GM19438 (cell line): ENCODE measurements at regions not wholly inside any gene's neighbourhood (a gene's known extent, or its start where the extent isn't known, plus 50 kb on each side); places are given as distances from the start of the nearest gene placed in this dataset.
"Not testable (repeated sequence)": the region's sequence is repeated elsewhere in the genome, so short reads cannot be mapped to it uniquely, and the experiment has no call there.

Source experiments
- ATAC-seq: cut with Tn5 transposase; IDR thresholded peaks from one replicate; pipeline ENCODE4 v1.9.1; 2021; ENCODE audit warnings: low read depth; ENCODE audit not compliant: unreplicated experiment

DNA sequence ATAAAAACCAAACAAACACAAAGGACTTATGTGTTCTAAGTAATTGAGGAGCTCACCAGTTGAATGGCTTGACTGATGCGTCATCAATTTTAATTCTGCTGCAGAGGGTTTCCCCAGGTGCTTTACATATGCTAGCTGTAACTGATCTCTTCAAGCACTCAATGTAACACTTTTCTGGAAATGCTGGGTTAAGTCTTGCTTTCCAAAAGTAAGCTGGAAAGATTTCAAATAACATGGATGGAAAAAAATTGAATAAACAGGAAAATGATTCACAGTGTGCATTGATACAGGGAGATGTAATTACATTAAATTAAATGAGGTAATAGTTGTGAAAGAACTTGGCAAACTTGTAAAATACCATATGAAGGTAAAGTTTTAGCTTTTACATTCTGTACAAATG is 186.7 kb upstream of the WDFY3 start:
- no peak for ATAC-seq

DNA sequence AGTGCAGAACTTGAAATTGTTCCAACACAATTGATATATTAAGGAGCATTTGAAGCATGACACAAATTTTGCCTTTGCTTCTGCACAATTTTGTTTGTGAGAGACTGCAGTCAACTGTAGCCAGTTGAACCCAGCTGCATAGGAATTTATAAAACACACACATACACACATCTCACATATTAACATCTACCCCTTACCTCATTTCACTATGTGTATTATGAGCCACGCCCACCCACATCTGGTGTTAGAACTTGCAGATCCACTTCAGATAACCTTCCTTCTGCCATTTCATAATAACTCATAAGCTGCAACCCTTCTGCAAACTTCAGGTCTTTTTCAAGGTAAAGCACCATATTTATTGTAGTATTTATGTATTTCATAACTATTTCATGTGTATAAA is 188.1 kb upstream of the WDFY3 start:
- ATAC-seq: no peak

DNA sequence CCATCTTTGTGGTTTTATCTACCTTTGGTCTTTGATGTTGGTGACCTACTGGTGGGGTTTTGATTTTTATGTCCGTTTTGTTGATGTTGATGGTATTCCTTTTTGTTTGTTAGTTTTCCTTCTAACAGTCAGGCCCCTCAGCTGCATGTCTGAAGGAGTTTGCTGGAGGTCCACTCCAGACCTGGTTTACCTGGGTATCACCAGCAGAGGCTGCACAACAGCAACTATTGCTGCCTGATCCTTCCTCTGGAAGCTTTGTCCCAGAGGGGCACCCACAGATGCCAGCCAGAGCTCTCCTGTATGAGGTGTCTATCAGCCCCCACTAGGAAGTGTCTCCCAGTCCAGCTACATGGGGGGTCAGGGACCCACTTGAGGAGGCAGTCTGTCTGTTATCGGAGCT is 199.3 kb upstream of the WDFY3 start:
- ATAC-seq: no peak

DNA sequence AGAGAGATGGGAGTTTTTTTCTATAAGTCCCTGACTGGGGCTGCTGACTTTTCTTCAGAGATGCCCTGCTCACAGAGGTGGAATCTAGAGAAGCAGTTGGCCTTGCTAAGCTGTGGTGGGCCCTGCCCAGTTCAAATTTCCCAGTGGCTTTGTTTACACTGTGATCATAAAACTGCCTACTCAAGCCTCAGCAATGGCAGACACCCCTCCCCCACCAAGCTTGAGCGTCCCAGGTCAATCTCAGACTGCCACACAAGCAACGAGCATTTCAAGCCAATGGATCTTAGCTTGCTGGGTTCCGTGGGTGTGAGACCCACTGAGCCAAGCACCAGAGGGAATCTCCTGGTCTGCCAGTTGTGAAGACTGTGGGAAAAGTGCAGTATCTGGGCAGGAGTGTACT is 199.8 kb upstream of the WDFY3 start:
- no peak for ATAC-seq

DNA sequence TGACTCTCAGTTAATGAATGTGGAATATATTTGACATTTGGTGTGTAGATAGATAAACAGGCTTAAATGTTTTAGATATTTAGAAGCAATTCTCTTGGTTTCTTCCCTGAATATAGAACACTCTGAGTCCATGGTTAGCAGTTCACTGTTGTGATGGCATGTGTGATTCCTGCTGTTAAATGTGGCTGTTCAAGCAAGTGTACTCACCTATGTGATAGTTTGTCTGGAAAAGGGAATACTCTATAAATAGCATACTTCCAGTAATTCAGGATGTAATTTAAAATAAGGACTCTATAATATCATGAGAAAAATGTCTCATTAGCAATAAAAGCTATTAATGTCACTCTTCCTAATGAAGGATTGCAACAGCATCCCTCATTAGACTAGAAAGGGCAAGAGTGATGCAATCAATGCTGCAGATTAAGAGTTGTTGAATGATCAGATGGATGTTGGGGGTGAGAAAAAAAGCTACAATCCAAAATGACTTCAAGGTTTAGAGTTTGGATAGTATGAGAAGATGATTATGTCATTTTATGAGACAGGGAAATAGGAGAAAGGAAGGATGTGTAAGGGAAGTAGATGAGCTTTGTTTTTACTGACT is 201.8 kb upstream of the WDFY3 start:
- no peak for ATAC-seq

DNA sequence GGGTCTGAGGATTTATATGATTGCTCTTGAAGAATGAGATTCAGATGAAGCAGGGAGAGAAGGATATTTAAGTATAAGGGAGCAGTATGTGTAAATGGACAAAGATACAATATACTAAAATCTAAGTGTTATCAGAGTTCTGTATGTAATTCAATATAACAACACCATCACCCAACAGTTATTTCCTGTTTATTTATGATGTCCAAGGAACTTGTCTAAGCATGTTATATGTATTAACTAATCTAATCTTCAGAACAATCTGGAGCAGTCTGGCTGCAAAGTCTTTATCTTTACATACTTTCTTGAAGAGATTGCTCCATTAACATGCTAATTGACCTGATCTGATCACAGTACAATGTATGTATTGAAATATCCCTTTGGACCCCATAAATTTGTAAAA is 203.8 kb upstream of the WDFY3 start:
- no peak for ATAC-seq

DNA sequence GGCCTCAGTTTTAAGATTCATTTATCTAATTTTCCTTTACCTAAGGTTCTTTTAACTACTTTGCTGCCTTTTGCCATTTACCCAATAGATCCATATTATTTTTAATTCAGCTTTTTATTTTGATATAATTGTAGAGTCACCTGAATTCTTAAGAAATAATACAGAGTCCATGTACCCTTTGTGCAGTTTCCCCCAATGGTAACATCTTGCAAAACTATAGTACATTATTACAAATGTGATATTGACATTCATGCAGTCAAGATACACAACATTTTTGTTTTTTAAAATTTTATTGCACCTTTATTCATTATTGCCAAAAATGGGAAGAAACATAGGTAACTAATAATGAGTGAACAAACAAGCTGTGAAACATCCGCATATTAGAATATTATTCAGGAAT is 208.7 kb upstream of the WDFY3 start:
- no peak for ATAC-seq

DNA sequence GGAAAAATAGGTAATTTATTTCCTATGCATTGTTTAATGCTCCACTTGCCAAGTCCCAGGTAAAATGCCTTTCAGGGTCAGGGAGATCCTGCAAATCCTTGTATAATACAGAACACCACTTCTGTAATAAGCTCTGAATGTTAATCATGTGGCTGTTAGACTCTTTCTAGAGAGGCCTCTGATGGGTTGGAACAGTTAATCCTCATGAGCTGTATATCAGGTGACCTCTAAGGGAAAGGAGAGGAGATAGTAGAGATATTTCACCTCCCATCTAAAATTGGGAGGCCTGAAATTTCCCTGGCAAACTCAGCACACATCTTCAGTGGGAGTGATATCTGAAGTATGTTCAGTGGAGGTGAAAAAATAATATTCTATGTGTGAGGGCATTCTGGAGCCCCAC is 210.6 kb upstream of the WDFY3 start:
- ATAC-seq: no peak

DNA sequence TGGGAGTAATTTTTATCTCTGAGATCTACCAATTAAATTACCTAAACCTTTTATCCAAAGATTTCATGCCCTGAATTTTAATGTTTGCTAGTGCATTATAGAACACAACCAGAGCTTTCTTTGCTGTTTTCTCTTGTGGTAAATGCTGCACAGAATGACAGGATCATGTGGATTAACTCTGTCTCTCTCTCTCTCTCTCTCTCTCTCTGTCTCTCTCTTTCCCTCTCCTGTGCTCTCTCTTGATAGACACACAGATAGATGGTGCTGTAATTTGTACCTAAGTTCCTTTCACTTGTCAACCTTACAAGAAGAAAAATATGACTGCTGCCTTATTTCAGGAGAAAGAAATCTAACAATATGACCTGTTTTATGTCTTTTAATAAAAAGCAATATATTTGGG is 211.2 kb upstream of the WDFY3 start:
- no peak for ATAC-seq

DNA sequence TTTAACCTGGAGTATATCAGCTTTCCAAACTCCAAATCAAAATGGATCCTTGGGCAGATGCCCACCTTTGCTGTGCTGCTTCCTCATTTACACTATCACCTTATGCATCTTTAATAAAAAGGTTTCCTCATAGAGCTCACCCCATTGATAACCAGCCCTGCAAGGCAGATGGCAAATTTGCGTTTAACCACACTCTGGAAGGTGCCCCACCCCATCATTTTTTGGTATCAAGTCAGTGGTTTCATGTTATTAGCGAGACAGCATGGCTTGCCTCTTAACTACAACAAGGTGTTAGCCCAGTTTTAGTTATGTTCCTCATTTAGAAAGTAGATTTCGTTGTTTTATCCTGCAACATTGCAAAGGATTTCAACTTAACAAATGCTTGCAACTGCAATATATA is 214.0 kb upstream of the WDFY3 start:
- no peak for ATAC-seq

DNA sequence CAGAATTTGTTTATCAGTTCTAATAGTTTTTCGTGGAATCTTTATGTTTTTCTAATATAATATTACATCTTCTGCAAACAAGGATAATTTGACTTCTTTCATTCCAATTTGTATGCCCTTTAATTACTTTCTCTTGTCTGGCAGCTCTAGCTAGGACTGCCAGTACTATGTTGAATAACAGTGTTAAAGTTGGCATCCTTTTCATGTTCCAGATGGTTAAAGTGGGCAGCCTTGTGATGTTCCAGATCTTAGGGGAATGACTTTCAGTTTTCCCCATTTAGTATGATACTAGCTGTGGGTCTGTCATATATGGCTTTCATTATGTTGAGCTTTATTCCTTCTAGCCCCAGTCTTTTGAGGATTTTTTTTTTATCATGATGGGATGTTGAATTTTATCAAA is 220.6 kb upstream of the WDFY3 start:
- no peak for ATAC-seq

DNA sequence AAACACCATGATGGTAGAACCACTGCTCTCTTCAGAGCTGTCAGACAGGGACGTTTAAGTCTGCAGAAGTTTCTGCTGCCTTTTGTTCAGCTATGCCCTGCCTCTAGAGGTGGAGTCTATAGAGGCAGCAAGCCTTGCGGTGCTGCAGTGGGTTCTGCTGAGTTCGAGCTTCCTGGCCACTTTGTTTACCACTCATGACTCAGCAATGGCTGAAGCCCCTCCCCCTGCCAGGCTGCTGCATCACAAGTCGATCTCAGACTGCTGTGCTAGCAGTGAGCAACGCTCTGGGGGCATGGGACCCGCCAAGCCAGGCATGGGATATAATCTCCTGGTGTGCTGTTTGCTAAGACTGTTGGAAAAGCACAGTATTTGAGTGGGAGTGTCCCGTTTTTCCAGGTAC is 229.5 kb upstream of the WDFY3 start:
- not testable (repeated sequence) for ATAC-seq

DNA sequence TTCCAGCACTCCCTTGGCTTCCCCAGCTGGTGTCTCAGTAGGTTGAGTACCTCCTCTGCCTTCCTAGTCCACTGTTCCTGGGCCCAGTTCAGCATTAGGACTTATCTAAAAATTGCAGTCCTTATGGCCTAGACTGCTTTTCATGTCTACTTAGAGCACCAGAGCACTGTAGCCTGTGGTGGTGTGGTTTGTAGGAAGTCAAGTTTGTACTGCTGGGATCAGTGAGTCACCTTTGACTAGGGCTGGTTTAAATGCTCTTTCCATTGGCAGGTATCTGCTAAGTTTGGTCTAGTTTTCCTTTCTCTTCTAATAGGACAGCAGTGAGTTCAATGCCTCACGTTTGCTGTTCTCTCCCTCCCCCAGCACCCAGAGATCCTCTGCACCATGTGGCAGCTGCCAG is 233.6 kb upstream of the WDFY3 start:
- ATAC-seq: no peak

DNA sequence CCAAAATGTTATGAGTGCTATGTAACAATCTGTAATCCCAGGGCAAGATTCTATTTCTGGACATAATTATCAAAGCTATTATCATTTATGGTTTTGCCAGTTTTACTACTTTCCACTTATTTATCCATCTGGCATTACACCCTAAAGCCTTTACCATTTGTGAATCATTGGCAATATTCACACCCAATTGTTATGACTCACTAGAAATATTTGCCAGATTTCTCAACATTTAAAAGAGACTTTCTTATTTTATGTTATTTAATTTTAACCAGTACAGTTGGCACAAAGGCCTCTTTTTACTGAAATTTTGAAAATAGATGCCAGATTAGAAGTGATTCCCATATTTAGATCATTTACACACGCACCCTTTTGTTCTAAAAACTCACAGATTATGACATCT is 242.7 kb upstream of the WDFY3 start:
- no peak for ATAC-seq

DNA sequence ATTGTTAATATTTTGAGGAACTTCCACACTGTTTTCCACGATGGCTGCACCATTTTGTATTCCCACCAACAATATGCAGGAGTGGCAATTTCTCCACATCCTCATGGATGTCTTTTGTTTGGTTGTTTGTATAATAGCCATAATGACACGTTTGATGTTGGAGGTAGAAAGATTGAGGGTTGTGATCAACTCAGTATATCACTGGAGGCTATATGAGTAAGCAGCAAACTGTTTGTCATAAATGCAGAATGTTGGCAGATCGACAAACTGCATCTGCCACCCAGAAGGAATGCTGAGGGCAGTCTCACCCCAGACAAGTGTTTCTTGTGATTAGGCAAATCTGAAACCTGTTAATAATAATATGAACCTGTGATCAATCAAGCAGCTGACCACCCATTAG is 243.9 kb upstream of the WDFY3 start:
- ATAC-seq: no peak

DNA sequence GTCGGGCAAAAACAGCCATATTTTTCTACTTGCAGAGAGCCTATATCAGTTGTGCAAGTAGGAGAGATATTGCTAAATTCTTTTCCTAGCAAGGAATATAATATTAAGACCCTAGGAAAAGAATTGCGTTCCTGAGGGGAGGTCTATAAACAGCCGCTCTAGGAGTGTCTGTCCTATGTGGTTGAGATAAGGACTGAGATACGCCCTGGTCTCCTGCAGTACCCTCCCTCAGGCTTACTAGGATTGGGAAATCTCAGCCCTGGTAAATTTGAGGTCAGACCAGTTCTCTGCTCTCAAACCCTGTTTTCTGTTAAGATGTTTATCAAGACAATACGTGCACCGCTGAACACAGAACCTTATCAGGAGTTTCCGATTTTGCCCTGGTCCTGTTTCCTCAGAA is 250.1 kb upstream of the WDFY3 start:
- ATAC-seq: not testable (repeated sequence)

DNA sequence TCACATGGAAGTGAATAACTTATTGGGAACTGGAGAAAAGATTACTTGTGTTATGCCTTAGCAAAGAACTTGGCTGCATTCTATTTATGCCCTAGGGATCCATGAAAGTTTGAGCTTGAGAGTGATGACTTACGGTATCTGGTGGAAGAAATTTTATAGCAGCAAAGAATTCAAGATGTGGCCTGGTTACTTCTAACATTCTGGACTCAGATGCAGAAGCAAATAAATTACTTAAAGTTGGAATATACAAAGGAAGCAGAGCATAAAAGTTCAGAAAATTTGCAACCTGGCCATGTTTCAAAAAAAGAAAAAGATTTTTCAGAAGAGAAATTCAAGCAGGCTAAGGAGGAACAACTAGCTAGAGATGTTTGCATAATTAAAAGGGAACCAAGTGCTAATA is 252.3 kb upstream of the WDFY3 start:
- ATAC-seq: no peak

DNA sequence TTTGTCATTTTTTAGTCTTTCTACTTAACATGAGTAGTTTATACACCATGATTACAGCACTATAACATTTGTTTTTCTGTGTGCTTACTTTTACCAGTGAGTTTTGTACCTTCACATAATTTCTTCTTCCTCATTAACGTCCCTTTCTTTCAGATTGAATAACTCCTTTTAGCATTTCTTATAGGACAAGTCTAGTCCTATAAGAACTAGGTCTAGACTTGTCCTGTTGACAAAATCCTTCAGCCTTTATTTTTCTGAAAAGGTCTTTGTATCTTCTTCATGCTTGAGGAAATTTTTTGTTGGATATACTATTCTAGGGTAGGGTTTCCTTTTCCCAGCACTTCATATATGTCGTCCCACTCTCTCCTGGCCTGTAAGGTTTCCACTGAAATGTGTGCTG is 253.3 kb upstream of the ARHGAP24 start:
- ATAC-seq: no peak

DNA sequence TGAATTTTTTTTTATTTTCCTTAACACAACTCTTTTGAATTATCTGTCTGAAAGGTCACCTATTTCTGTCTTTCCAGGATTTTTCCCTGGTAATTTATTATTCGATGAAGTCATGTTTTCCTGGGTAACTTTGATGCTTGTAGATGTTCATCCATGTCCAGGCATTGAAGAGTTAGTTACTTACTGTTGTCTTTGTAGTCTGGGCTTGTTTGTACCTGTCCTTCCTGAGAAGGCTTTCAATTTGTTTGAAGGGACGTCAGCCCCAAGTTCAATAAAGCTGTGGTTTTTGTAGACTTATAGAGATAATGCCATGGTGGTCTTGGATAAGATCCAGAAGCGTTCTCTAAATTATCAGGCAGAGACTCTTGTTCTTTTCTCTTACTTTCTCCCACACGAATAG is 252.4 kb upstream of the ARHGAP24 start:
- no peak for ATAC-seq

DNA sequence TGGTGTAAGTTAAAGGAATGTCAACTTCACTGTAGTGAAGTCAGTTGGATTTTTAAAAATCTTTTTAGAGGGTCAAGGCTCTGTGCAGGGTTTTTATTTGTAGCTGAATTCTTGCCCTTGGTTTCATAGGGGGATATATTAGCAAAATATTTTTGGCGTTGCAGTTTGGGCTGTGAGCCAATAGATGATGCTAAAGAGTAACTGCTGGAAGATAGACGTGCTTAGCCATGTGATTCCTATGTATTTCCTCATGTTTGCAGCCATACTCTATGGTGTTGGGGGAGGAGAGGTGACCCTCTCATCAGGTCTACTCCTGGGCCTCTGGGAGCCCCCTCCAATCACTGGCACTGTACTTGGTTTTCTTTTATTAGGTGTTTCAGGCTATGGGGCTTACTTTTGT is 246.7 kb upstream of the ARHGAP24 start:
- ATAC-seq: no peak

DNA sequence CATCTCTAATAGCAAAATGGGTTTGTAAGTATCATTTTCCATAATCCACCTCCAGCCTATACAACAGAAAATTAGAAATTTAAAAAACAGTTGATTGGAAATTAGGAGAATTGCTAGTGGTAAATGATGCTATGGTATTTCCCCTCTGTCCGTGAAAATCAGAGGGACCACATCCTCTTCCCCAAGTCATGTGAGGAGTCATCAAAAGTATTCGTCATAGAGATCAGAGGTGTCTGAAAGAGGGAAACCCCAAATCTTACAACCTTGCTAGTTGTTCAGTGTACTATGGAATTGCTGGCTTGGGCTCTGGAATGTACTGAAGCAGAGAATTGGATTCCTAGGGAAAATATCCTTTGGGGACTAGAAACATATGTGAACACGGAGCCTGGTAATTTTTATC is 241.4 kb upstream of the ARHGAP24 start:
- ATAC-seq: no peak

DNA sequence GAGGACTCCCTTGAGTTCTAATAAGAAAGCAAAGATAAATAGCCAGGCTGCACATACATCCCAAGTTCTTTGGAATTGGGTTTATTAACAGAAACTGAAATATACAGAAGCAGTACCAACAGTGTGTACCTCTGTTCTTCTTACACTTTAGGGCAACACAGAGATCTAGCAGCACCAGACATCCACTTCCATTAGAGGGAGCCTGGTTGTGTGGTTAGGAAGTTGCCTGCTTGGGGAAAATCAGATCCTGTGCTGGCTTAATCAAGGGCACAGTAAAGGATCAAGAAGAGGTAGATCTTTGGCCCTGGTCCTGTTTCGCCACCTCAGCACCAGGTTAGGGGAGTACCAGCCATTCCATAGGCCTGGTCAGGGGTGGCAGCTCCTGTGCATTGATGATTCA is 231.1 kb upstream of the ARHGAP24 start:
- ATAC-seq: no peak

DNA sequence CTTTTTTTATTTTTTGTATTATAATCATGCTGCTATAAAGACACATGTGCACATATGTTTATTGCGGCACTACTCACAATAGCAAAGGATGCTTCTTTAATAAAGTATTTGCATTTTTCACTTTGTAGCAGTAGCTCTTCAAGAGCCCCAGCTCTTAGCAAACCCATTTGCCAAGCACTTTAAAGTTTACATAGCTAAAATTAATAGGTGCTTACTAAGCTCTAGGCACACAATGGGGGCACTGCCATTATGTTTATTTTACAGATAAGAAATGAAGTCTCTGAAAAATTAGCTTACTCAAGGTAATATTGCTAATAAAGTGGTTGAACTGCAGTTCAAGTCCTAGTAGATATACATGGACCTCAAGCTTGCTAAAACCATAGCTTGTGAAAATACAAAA is 230.3 kb upstream of the ARHGAP24 start:
- no peak for ATAC-seq
